HepG2 (cell line): ENCODE measurements at regions not wholly inside any gene's neighbourhood (a gene's known extent, or its start where the extent isn't known, plus 50 kb on each side); places are given as distances from the start of the nearest gene placed in this dataset.

ENCODE experiments used
- ATAC-seq: fragments of 200-7000 bp; cut with Tn5 transposase; 3 replicates; pipeline ENCODE4 v1.9.1; 2020; ENCODE audit warnings: mild to moderate bottlenecking, moderate library complexity
- BruUV-seq: library from RNA; stranded (reverse); fragments of 400-500 nt; replicated peaks from 2 replicates; lab custom pipeline; 2021; lab: Mats Ljungman, UMichigan
- CTCF ChIA-PET: fragments of 300-600 bp; formaldehyde crosslinking; extraction: SDS; loops from one replicate; lab custom pipeline; 2021; ENCODE audit warnings: low total read pairs, inconsistent platforms, low intra/inter-chr PET ratio; lab: Yijun Ruan, JAX
- POLR2A ChIA-PET: fragments of 350-600 bp; sonication (Branson Sonifier 250); formaldehyde crosslinking; loops from one replicate; lab custom pipeline; 2020; ENCODE audit warnings: antibody characterized with exemption, inconsistent platforms; lab: Yijun Ruan, JAX
- DNase-seq: peaks from one replicate; pipeline ENCODE4 v3.0.0-alpha.2; 2015; ENCODE audit warnings: low spot score
- FAIRE-seq: peaks from 3 replicates; lab custom pipeline; 2011; peaks lifted over from hg19 to GRCh38; lab: Jason Lieb, UNC
- H2AFZ ChIP-seq: one replicate; pipeline ENCODE4 v1.6.1; 2011; ENCODE audit warnings: low read length, inconsistent platforms
- H3K27ac ChIP-seq: fragments of 300-600 bp; 3 replicates; pipeline ENCODE4 v1.8.0; 2011; ENCODE audit warnings: mixed run types, mild to moderate bottlenecking, mixed read lengths, low read length, inconsistent platforms; ENCODE audit not compliant: insufficient read depth; ENCODE audit errors: extremely low read length
- H3K27me3 ChIP-seq, 2 experiments: fragments of 200-600 bp in 1 of 2; 2 replicates in 1 of 2; 3 replicates in 1 of 2; pipeline versions ENCODE4 v1.6.0 to v1.8.0; 2011; ENCODE audit warnings: low read length in 2 of 2, mild to moderate bottlenecking in 2 of 2, moderate library complexity in 2 of 2, inconsistent platforms in 1 of 2; ENCODE audit not compliant: insufficient read depth in 2 of 2, control insufficient read depth in 1 of 2
- H3K36me3 ChIP-seq, 2 experiments: fragments of 200-600 bp in 1 of 2; replicated peaks in 1 of 2; 2 replicates in 1 of 2; 3 replicates in 1 of 2; pipeline versions ENCODE4 v1.5.1 to v1.8.0; 2011; ENCODE audit warnings: low read length in 2 of 2, inconsistent platforms in 1 of 2; ENCODE audit not compliant: insufficient read depth in 2 of 2, control insufficient read depth in 1 of 2
- H3K4me1 ChIP-seq: 2 replicates; pipeline ENCODE4 v1.5.1; 2012; ENCODE audit warnings: low read length, inconsistent platforms; ENCODE audit not compliant: insufficient read depth
- H3K4me2 ChIP-seq: 2 replicates; pipeline ENCODE4 v1.6.0; 2011; ENCODE audit warnings: low read depth, low read length, inconsistent platforms
- H3K4me3 ChIP-seq, 3 experiments: fragments of 200-600 bp in 1 of 3; sonication (generic), shearing (Covaris generic) in 1 of 3; replicated peaks in 1 of 3; 2 replicates each; pipeline ENCODE4 v1.5.1; 2011 to 2016; ENCODE audit warnings: low read length in 3 of 3, inconsistent platforms in 2 of 3, low read depth in 2 of 3, mild to moderate bottlenecking in 2 of 3, control low read depth in 1 of 3, mixed read lengths in 1 of 3; ENCODE audit not compliant: insufficient read depth in 1 of 3
- H3K79me2 ChIP-seq: one replicate; pipeline ENCODE4 v1.6.1; 2011; ENCODE audit warnings: low read length, inconsistent platforms; ENCODE audit not compliant: insufficient read depth
- H3K9ac ChIP-seq: 2 replicates; pipeline ENCODE4 v1.6.0; 2011; ENCODE audit warnings: mild to moderate bottlenecking, low read depth, low read length, inconsistent platforms; ENCODE audit not compliant: insufficient read depth
- H3K9me3 ChIP-seq: 2 replicates; pipeline ENCODE4 v1.5.1; 2012; ENCODE audit warnings: mild to moderate bottlenecking, low read length
- H4K20me1 ChIP-seq: 2 replicates; pipeline ENCODE4 v1.6.0; 2011; ENCODE audit warnings: inconsistent platforms, mild to moderate bottlenecking, low read length, moderate library complexity; ENCODE audit not compliant: insufficient read depth
- ADNP ChIP-seq: sonication (generic); formaldehyde crosslinking; IDR thresholded peaks from 2 replicates; pipeline ENCODE4 v1.4.0; 2020; ENCODE audit warnings: missing genetic modification reagents
- GTF3A ChIP-seq: sonication (generic); formaldehyde crosslinking; conservative IDR thresholded peaks from 2 replicates; pipeline ENCODE4 v1.4.0; 2020; ENCODE audit warnings: mild to moderate bottlenecking, missing genetic modification reagents
- HDAC1 ChIP-seq: sonication (generic); formaldehyde crosslinking; IDR thresholded peaks from 2 replicates; pipeline ENCODE4 v1.5.1; 2020; ENCODE audit warnings: mild to moderate bottlenecking, missing genetic modification reagents
- KDM5B ChIP-seq: sonication (generic); formaldehyde crosslinking; IDR thresholded peaks from 2 replicates; pipeline ENCODE4 v1.4.0; 2020; ENCODE audit warnings: missing genetic modification reagents, mild to moderate bottlenecking, borderline replicate concordance
- PAX8 ChIP-seq: sonication (generic); formaldehyde crosslinking; IDR thresholded peaks from 2 replicates; pipeline ENCODE4 v1.8.0; 2022; ENCODE audit warnings: mild to moderate bottlenecking, missing genetic modification reagents, borderline replicate concordance
- REL ChIP-seq: sonication (generic); formaldehyde crosslinking; conservative IDR thresholded peaks from 2 replicates; pipeline ENCODE4 v1.8.0; 2022; ENCODE audit warnings: mild to moderate bottlenecking, missing genetic modification reagents, moderate library complexity
- SP5 ChIP-seq: IDR thresholded peaks from 2 replicates; pipeline ENCODE4 v1.6.1; 2016; ENCODE audit warnings: low read depth, borderline replicate concordance
- TBP ChIP-seq: sonication (generic); formaldehyde crosslinking; IDR thresholded peaks from 2 replicates; pipeline ENCODE4 v1.5.0; 2020; ENCODE audit warnings: missing genetic modification reagents
- ZNF460 ChIP-seq: sonication (generic); formaldehyde crosslinking; IDR thresholded peaks from 2 replicates; pipeline ENCODE4 v1.5.1; 2020; ENCODE audit warnings: missing genetic modification reagents, mild to moderate bottlenecking, borderline replicate concordance
- ZNF7 ChIP-seq: IDR thresholded peaks from 2 replicates; pipeline ENCODE4 v1.6.1; 2016; ENCODE audit warnings: missing biosample characterization, missing genetic modification reagents
- ZNF740 ChIP-seq: sonication (generic); formaldehyde crosslinking; IDR thresholded peaks from 2 replicates; pipeline ENCODE4 v1.4.0; 2020; ENCODE audit warnings: missing genetic modification reagents
- ZSCAN12 ChIP-seq: sonication (generic); formaldehyde crosslinking; IDR thresholded peaks from 2 replicates; pipeline ENCODE4 v1.9.0; 2021; ENCODE audit warnings: mild to moderate bottlenecking, missing genetic modification reagents
- WGBS: methylation state at CpG from one replicate; pipeline ENCODE4 v1.1.6; 2017; ENCODE audit warnings: low lambda C conversion rate; 5-methylcytosine and 5-hydroxymethylcytosine counted together
- in situ Hi-C: cut with HindIII; loops from 2 replicates; pipeline ENCODE4 v1.10.0; 2017; ENCODE audit warnings: low pct_unique_long_range_greater_than_20kb; ENCODE audit not compliant: extremely low pct_ligation_motif_present
- intact Hi-C: fragments of 100-400 bp; cut with micrococcal nuclease; formaldehyde crosslinking; loops from one replicate; pipeline ENCODE4 v1.10.0; 2022; ENCODE audit not compliant: unreplicated experiment

- Histone ChIP-seq H3K79me2 (no peaks in the 10 kb centered on the region), H3K36me3 (no peaks in the 10 kb centered on the region), H3K4me3 (no peak overlapping the region), H2AFZ (no peak overlapping the region), H3K9me3 (peaks cover 7% of the 10 kb centered on the region; the same call in 1 of the 2 replicates), H3K4me2 (no peak overlapping the region), H3K4me1 (no peaks in the 10 kb centered on the region), H3K27ac (no peak overlapping the region), H4K20me1 (no peaks in the 10 kb centered on the region), H3K27me3 (no peaks in the 10 kb centered on the region), H3K9ac (no peak overlapping the region)
- intact Hi-C loops = no loop called here
- TF ChIP-seq ZNF7 (CRISPR knock-in tag) (no peak), REL (CRISPR knock-in tag) (no peak), SP5 (CRISPR knock-in tag) (no peak), ZNF460 (CRISPR knock-in tag) (no peak), HDAC1 (CRISPR knock-in tag) (no peak), ZSCAN12 (CRISPR knock-in tag) (no peak), PAX8 (CRISPR knock-in tag) (no peak), KDM5B (CRISPR knock-in tag) (no peak)
- DNase-seq (no peak), FAIRE-seq (no peak), ATAC-seq (no peak)
- BruUV-seq = no TSS peak
- in situ Hi-C loops = no loop called here
- 91% methylated on average over 1 of the region's 1 CpG for WGBS
- ChIA-PET POLR2A (no interaction called here), CTCF (no interaction called here)
These were observed 644.0 kb upstream of the CBLB start for GRCh38 chr3:106512846-106513245.

DNA sequence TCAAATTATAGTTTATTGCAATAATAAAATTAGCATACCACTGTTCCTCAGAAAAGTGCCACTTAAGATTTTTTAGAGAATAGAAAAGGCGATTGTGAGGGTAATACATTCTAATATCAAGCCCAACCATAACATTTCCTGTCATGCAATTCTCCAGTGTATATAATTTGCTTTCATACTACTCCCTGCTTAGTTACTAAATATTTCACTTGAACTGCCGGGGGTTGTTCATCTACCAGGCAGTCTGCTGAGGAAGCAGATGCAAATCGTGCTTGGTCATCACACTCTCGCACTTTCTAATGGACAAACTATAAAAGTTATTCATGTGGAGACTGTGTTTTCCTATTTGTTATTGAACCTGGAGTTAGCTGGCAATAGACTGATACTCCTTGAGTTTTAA, 645.6 kb upstream of the CBLB start:
- TF ChIP-seq ZNF740 (no peak), TBP (CRISPR knock-in tag) (no peak), ADNP (CRISPR knock-in tag) (no peak), GTF3A (no peak)
- H3K4me3 ChIP-seq = no peak overlapping the region
- intact Hi-C loops (no loop called here), in situ Hi-C loops (no loop called here)
- H3K4me2 ChIP-seq = no peak overlapping the region
- H3K36me3 ChIP-seq = no peaks in the 10 kb centered on the region
- peaks cover 7% of the 10 kb centered on the region; the same call in 1 of the 2 replicates for H3K9me3 ChIP-seq
- 2% methylated on average over 4 of the region's 4 CpGs for WGBS
- BruUV-seq = no TSS peak
- no peak for FAIRE-seq
- no peak overlapping the region for H3K27ac ChIP-seq
- ATAC-seq = no peak
- no peak overlapping the region for H2AFZ ChIP-seq
- H4K20me1 ChIP-seq = no peaks in the 10 kb centered on the region
- CTCF ChIA-PET = no interaction called here
- no peaks in the 10 kb centered on the region for H3K27me3 ChIP-seq
- H3K9ac ChIP-seq = no peak overlapping the region
- POLR2A ChIA-PET = no interaction called here
- no peaks in the 10 kb centered on the region for H3K79me2 ChIP-seq
- no peaks in the 10 kb centered on the region for H3K4me1 ChIP-seq
- DNase-seq = no peak
